GM23338 (cell line): ENCODE measurements at regions not wholly inside any gene's neighbourhood (a gene's known extent, or its start where the extent isn't known, plus 50 kb on each side); places are given as distances from the start of the nearest gene placed in this dataset.

Source experiments
- ATAC-seq: fragments of 200-7000 bp; cut with Tn5 transposase; 3 replicates; pipeline ENCODE4 v1.9.1; 2020
- DNase-seq: peaks from one replicate; pipeline ENCODE4 v3.0.0-alpha.2; 2015; ENCODE audit warnings: low spot score
- H2AFZ ChIP-seq: fragments of 200-600 bp; sonication (generic); 2 replicates; pipeline ENCODE4 v1.8.0; 2016; ENCODE audit warnings: antibody characterized with exemption, mild to moderate bottlenecking, moderate library complexity
- H3F3A ChIP-seq: fragments of 200-600 bp; sonication (generic); replicated peaks from 2 replicates; pipeline ENCODE4 v1.8.0; 2017; ENCODE audit warnings: antibody characterized with exemption, mixed run types, low read depth
- H3K27ac ChIP-seq: fragments of 200-600 bp; sonication (generic); 2 replicates; pipeline ENCODE4 v1.6.1; 2016; ENCODE audit warnings: low read depth
- H3K27me3 ChIP-seq: fragments of 200-600 bp; sonication (generic); 2 replicates; pipeline ENCODE4 v1.8.0; 2016; ENCODE audit warnings: mild to moderate bottlenecking, mixed run types, moderate library complexity; ENCODE audit not compliant: insufficient read depth
- H3K36me3 ChIP-seq: fragments of 200-600 bp; sonication (generic); 2 replicates; pipeline ENCODE4 v1.8.0; 2016; ENCODE audit warnings: mild to moderate bottlenecking; ENCODE audit not compliant: insufficient read depth
- H3K4me1 ChIP-seq: fragments of 200-600 bp; sonication (generic); 2 replicates; pipeline ENCODE4 v1.8.0; 2016; ENCODE audit warnings: mild to moderate bottlenecking, moderate library complexity; ENCODE audit not compliant: insufficient read depth
- H3K4me2 ChIP-seq: fragments of 200-600 bp; sonication (generic); 2 replicates; pipeline ENCODE4 v1.7.1; 2017; ENCODE audit warnings: mixed run types
- H3K4me3 ChIP-seq: fragments of 200-600 bp; sonication (generic); 2 replicates; pipeline ENCODE4 v1.6.1; 2016; ENCODE audit warnings: mixed run types
- H3K79me2 ChIP-seq: fragments of 200-600 bp; sonication (generic); replicated peaks from 2 replicates; pipeline ENCODE4 v1.8.0; 2017; ENCODE audit warnings: mild to moderate bottlenecking; ENCODE audit not compliant: insufficient read depth
- H3K9me2 ChIP-seq: fragments of 200-600 bp; sonication (generic); 2 replicates; pipeline ENCODE4 v1.8.0; 2017; ENCODE audit not compliant: insufficient read depth
- H4K20me1 ChIP-seq: fragments of 200-600 bp; sonication (generic); replicated peaks from 2 replicates; pipeline ENCODE4 v1.8.0; 2017; ENCODE audit warnings: mild to moderate bottlenecking; ENCODE audit not compliant: insufficient read depth
- H3K27ac Mint-ChIP-seq: 2 replicates; pipeline ENCODE4 v1.8.0; 2020; ENCODE audit warnings: inconsistent platforms, mild to moderate bottlenecking, moderate library complexity, mixed read lengths
- H3K27me3 Mint-ChIP-seq: 3 replicates; pipeline ENCODE4 v1.8.0; 2022; ENCODE audit warnings: low read depth, mild to moderate bottlenecking, moderate library complexity, mixed read lengths, inconsistent platforms; ENCODE audit not compliant: insufficient read depth, poor library complexity
- H3K36me3 Mint-ChIP-seq: 3 replicates; pipeline ENCODE4 v1.8.0; 2021; ENCODE audit warnings: low read depth, mild to moderate bottlenecking, inconsistent platforms, moderate library complexity, mixed read lengths
- H3K4me1 Mint-ChIP-seq: 3 replicates; pipeline ENCODE4 v1.8.0; 2020; ENCODE audit warnings: mild to moderate bottlenecking, inconsistent platforms, mixed read lengths
- H3K4me3 Mint-ChIP-seq: 3 replicates; pipeline ENCODE4 v1.8.0; 2021; ENCODE audit warnings: moderate library complexity, mild to moderate bottlenecking, inconsistent platforms, mixed read lengths
- H3K9me3 Mint-ChIP-seq: 3 replicates; pipeline ENCODE4 v1.8.0; 2020; ENCODE audit warnings: moderate library complexity, mild to moderate bottlenecking, inconsistent platforms, mixed read lengths
- CREB1 ChIP-seq: fragments of 250-450 bp; sonication (Bioruptor Pico); IDR thresholded peaks from 2 replicates; pipeline ENCODE4 v1.5.0; 2020; ENCODE audit warnings: low read depth, mild to moderate bottlenecking, moderate library complexity
- EZH2phosphoT487 ChIP-seq: fragments of 200-600 bp; sonication (generic); IDR thresholded peaks from one replicate; pipeline ENCODE4 v1.8.1; 2018; ENCODE audit warnings: antibody characterized with exemption; ENCODE audit not compliant: unreplicated experiment
- JUNB ChIP-seq: IDR thresholded peaks from one replicate; pipeline ENCODE4 v1.6.1; 2016; ENCODE audit warnings: antibody characterized with exemption; ENCODE audit not compliant: unreplicated experiment
- NANOG ChIP-seq: IDR thresholded peaks from 2 replicates; pipeline ENCODE4 v1.6.1; 2016; ENCODE audit warnings: antibody characterized with exemption, borderline replicate concordance
- POLR2AphosphoS5 ChIP-seq: IDR thresholded peaks from 2 replicates; pipeline ENCODE4 v1.6.1; 2016; ENCODE audit warnings: antibody characterized with exemption, low read depth
- ZNF114 ChIP-seq: fragments of 250-450 bp; sonication (Bioruptor Pico); IDR thresholded peaks from 2 replicates; pipeline ENCODE4 v1.5.0; 2020; ENCODE audit warnings: mild to moderate bottlenecking, moderate library complexity
- TF ChIP-seq, protein P1 (sequence below): IDR thresholded peaks from one replicate; pipeline ENCODE4 v1.6.1; 2018; ENCODE audit warnings: antibody characterized with exemption; ENCODE audit not compliant: unreplicated experiment
- TF ChIP-seq, protein P2 (sequence below): fragments of 250-450 bp; sonication (Bioruptor Pico); IDR thresholded peaks from 2 replicates; pipeline ENCODE4 v1.5.0; 2020; ENCODE audit warnings: mild to moderate bottlenecking, moderate library complexity
- TF ChIP-seq, protein P3 (sequence below), 2 experiments: fragments of 200-600 bp in 1 of 2; sonication (generic) in 1 of 2; conservative IDR thresholded peaks; 2 replicates each; pipeline versions ENCODE4 v1.5.1 to v1.6.1; 2016 to 2017; ENCODE audit warnings: antibody characterized with exemption in 2 of 2, low read depth in 2 of 2, mild to moderate bottlenecking in 2 of 2, moderate library complexity in 1 of 2

DNA sequence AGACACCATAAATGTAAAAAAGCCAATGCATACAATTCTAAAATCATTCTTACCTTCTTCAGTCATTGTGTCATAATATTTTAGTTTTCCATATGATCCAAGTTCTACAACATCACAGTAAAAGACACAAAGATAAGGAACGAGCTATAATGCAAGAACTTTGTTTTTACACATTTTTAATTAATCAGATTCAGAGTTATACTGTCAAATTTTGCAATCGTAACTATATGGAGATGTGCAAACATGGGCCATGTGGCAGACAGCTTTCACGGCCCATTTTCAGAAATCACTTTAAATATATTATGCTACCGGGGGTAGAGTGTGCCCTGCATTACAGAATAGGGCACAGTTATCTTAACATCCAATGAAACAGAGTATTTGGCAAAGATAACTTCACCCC is 188.4 kb downstream of the ACER2 start (continued):
- TF ChIP-seq, protein P1, sequence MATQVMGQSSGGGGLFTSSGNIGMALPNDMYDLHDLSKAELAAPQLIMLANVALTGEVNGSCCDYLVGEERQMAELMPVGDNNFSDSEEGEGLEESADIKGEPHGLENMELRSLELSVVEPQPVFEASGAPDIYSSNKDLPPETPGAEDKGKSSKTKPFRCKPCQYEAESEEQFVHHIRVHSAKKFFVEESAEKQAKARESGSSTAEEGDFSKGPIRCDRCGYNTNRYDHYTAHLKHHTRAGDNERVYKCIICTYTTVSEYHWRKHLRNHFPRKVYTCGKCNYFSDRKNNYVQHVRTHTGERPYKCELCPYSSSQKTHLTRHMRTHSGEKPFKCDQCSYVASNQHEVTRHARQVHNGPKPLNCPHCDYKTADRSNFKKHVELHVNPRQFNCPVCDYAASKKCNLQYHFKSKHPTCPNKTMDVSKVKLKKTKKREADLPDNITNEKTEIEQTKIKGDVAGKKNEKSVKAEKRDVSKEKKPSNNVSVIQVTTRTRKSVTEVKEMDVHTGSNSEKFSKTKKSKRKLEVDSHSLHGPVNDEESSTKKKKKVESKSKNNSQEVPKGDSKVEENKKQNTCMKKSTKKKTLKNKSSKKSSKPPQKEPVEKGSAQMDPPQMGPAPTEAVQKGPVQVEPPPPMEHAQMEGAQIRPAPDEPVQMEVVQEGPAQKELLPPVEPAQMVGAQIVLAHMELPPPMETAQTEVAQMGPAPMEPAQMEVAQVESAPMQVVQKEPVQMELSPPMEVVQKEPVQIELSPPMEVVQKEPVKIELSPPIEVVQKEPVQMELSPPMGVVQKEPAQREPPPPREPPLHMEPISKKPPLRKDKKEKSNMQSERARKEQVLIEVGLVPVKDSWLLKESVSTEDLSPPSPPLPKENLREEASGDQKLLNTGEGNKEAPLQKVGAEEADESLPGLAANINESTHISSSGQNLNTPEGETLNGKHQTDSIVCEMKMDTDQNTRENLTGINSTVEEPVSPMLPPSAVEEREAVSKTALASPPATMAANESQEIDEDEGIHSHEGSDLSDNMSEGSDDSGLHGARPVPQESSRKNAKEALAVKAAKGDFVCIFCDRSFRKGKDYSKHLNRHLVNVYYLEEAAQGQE, result no peak
- TF ChIP-seq EZH2phosphoT487, result no peak

DNA sequence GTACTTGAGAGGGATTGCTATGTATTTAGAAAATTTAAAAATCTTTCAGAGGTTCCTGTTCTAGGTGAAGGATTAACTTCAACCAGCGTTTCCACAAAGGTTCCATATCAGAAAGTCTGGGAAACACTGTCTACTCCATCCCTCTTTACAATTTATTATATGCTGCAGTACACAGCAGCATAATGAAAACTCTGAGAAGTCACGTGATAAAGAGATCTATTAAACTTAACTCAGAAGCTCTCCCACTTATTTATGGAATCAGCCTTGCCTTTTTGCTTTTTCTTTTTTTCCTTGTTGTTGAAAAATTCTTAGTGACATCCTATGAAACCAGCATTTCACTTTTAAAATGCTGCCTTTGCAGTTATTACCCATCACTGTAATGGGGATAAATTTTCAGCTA is 186.2 kb downstream of the ACER2 start:
- Histone ChIP-seq H3K4me1 (no peaks in the 10 kb centered on the region), H3K4me2 (no peak overlapping the region), H3K4me3 (no peak overlapping the region), H3K27me3 (no peaks in the 10 kb centered on the region), H3K27ac (no peak overlapping the region), H3K9me2 (peaks cover 11% of the 10 kb centered on the region; the same call in 1 of the 2 replicates), H2AFZ (no peak overlapping the region), H3K79me2 (no peaks in the 10 kb centered on the region), H4K20me1 (no peaks in the 10 kb centered on the region), H3F3A (no peaks in the 10 kb centered on the region), H3K36me3 (no peaks in the 10 kb centered on the region)
- ATAC-seq (no peak), DNase-seq (no peak)
- no peaks in the 10 kb centered on the region for H3K9me3 Mint-ChIP-seq
- no peak overlapping the region for H3K4me3 Mint-ChIP-seq
- no peaks in the 10 kb centered on the region for H3K27me3 Mint-ChIP-seq
- no peaks in the 10 kb centered on the region for H3K36me3 Mint-ChIP-seq
- H3K4me1 Mint-ChIP-seq, result no peaks in the 10 kb centered on the region
- no peak overlapping the region for H3K27ac Mint-ChIP-seq
- no peak for TF ChIP-seq POLR2AphosphoS5
- TF ChIP-seq, protein P2, sequence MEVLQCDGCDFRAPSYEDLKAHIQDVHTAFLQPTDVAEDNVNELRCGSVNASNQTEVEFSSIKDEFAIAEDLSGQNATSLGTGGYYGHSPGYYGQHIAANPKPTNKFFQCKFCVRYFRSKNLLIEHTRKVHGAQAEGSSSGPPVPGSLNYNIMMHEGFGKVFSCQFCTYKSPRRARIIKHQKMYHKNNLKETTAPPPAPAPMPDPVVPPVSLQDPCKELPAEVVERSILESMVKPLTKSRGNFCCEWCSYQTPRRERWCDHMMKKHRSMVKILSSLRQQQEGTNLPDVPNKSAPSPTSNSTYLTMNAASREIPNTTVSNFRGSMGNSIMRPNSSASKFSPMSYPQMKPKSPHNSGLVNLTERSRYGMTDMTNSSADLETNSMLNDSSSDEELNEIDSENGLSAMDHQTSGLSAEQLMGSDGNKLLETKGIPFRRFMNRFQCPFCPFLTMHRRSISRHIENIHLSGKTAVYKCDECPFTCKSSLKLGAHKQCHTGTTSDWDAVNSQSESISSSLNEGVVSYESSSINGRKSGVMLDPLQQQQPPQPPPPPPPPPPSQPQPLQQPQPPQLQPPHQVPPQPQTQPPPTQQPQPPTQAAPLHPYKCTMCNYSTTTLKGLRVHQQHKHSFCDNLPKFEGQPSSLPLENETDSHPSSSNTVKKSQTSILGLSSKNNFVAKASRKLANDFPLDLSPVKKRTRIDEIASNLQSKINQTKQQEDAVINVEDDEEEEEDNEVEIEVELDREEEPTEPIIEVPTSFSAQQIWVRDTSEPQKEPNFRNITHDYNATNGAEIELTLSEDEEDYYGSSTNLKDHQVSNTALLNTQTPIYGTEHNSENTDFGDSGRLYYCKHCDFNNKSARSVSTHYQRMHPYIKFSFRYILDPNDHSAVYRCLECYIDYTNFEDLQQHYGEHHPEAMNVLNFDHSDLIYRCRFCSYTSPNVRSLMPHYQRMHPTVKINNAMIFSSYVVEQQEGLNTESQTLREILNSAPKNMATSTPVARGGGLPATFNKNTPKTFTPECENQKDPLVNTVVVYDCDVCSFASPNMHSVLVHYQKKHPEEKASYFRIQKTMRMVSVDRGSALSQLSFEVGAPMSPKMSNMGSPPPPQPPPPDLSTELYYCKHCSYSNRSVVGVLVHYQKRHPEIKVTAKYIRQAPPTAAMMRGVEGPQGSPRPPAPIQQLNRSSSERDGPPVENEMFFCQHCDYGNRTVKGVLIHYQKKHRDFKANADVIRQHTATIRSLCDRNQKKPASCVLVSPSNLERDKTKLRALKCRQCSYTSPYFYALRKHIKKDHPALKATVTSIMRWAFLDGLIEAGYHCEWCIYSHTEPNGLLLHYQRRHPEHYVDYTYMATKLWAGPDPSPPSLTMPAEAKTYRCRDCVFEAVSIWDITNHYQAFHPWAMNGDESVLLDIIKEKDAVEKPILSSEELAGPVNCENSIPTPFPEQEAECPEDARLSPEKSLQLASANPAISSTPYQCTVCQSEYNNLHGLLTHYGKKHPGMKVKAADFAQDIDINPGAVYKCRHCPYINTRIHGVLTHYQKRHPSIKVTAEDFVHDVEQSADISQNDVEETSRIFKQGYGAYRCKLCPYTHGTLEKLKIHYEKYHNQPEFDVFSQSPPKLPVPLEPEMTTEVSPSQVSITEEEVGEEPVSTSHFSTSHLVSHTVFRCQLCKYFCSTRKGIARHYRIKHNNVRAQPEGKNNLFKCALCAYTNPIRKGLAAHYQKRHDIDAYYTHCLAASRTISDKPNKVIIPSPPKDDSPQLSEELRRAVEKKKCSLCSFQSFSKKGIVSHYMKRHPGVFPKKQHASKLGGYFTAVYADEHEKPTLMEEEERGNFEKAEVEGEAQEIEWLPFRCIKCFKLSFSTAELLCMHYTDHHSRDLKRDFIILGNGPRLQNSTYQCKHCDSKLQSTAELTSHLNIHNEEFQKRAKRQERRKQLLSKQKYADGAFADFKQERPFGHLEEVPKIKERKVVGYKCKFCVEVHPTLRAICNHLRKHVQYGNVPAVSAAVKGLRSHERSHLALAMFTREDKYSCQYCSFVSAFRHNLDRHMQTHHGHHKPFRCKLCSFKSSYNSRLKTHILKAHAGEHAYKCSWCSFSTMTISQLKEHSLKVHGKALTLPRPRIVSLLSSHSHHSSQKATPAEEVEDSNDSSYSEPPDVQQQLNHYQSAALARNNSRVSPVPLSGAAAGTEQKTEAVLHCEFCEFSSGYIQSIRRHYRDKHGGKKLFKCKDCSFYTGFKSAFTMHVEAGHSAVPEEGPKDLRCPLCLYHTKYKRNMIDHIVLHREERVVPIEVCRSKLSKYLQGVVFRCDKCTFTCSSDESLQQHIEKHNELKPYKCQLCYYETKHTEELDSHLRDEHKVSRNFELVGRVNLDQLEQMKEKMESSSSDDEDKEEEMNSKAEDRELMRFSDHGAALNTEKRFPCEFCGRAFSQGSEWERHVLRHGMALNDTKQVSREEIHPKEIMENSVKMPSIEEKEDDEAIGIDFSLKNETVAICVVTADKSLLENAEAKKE (CRISPR knock-in tag), result no peak
- TF ChIP-seq JUNB, result no peak
- TF ChIP-seq, protein P1, result no peak
- no peak for TF ChIP-seq NANOG
- no peak for TF ChIP-seq ZNF114 (CRISPR knock-in tag)
- TF ChIP-seq, protein P3, sequence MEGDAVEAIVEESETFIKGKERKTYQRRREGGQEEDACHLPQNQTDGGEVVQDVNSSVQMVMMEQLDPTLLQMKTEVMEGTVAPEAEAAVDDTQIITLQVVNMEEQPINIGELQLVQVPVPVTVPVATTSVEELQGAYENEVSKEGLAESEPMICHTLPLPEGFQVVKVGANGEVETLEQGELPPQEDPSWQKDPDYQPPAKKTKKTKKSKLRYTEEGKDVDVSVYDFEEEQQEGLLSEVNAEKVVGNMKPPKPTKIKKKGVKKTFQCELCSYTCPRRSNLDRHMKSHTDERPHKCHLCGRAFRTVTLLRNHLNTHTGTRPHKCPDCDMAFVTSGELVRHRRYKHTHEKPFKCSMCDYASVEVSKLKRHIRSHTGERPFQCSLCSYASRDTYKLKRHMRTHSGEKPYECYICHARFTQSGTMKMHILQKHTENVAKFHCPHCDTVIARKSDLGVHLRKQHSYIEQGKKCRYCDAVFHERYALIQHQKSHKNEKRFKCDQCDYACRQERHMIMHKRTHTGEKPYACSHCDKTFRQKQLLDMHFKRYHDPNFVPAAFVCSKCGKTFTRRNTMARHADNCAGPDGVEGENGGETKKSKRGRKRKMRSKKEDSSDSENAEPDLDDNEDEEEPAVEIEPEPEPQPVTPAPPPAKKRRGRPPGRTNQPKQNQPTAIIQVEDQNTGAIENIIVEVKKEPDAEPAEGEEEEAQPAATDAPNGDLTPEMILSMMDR (conservative IDR thresholded peaks at IDR 0.05; ENCODE audit: low read depth in 2 of 2), result no peak
- TF ChIP-seq CREB1 (CRISPR knock-in tag), result no peak
